ENCODE measurements at regions not wholly inside any gene's neighbourhood (a gene's known extent, or its start where the extent isn't known, plus 50 kb on each side); places are given as distances from the start of the nearest gene placed in this dataset.

DNA sequence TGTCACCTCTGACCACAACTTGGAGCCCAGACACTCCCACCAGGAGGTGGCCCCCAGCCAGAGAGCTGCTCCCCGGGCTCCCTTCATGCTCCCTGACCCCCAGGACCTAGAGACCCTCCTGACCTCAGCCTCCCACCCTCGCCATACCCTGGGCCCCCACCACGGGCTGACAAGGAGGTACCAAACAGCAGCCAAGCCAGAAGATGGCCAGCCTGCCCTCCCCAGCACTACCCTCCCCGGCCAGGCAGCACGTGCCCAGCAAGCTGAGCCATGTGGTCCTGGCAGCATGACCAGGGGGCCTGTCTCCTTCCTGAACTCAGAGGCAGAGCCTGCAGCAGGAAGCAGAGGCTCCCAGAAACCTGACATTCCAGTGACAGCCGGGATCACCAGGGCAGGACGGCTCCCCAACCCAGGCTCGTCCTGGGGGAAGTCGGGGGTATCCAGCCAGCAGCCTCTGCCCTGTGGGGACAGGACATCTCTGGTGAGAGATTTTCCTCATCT lies 69.4 kb upstream of the GPC1 start:
- no peak for TF ChIP-seq GATA2 (IDR thresholded peaks at IDR 0.05; ENCODE audit: low read depth, low read length)
- no peak for TF ChIP-seq GATA3 (IDR thresholded peaks at IDR 0.05; ENCODE audit: low read depth, low read length)

All from SH-SY5Y (cell line).